ENCODE measurements at regions not wholly inside any gene's neighbourhood (a gene's known extent, or its start where the extent isn't known, plus 50 kb on each side); places are given as distances from the start of the nearest gene placed in this dataset.
"Not testable (repeated sequence)": the region's sequence is repeated elsewhere in the genome, so short reads cannot be mapped to it uniquely, and the experiment has no call there.

DNA sequence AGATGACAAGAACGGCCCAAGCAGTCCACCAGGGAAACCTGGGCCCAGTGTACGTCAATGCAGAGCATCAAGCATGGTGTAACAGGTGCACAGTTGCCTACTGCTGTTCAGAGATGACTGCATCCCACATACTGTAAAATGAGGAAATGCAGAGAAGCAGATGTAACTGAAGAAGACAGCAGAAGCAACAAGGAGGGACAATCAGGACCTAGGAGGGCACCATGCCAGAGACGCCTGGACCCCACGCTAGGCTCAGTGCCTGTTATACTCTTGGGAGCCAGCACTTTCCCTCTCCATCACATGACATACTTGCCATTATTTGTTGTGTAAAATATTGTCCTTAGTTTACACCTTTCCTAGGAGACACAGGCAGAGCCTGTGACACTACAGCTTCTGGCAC is 57.6 kb upstream of the ZNG1F start:
- POLR2A ChIA-PET; H3K27ac ChIP-seq (ENCODE audit: low read length); H3K36me3 ChIP-seq (ENCODE audit: control insufficient read depth, insufficient read depth, low read length); H3K27me3 ChIP-seq (ENCODE audit: control insufficient read depth, insufficient read depth, low read length); ATAC-seq; in situ Hi-C loops (cut with HindIII; ENCODE audit: low pct_unique_long_range_greater_than_20kb, low sequenced_read_pairs); H3K4me1 ChIP-seq (ENCODE audit: control insufficient read depth, insufficient read depth, low read length); BruUV-seq (replicated peaks); H3K4me3 ChIP-seq (ENCODE audit: low read depth in 2 of 2, low read length in 2 of 2); CTCF ChIA-PET; intact Hi-C loops (cut with micrococcal nuclease; ENCODE audit: unreplicated experiment); DNase-seq (ENCODE audit: low read depth, low spot score); H3K9me3 ChIP-seq (ENCODE audit: control insufficient read depth, insufficient read depth, low read depth, low read length): not testable (repeated sequence)

Data from Panc1 (cell line).